GM21619 (cell line): ENCODE measurements at regions not wholly inside any gene's neighbourhood (a gene's known extent, or its start where the extent isn't known, plus 50 kb on each side); places are given as distances from the start of the nearest gene placed in this dataset.

Source experiments
- ATAC-seq: cut with Tn5 transposase; IDR thresholded peaks from one replicate; pipeline ENCODE4 v1.9.1; 2021; ENCODE audit not compliant: unreplicated experiment

- ATAC-seq: no peak
Observed at GRCh38 chr10:90440870-90441269, 417.0 kb downstream of the HTR7 start.

- ATAC-seq: no peak
Observed at GRCh38 chr10:90443342-90443741, 414.5 kb downstream of the HTR7 start.

- ATAC-seq: no peak
Observed at GRCh38 chr10:90447831-90448230, 410.0 kb downstream of the HTR7 start.

GRCh38 chr10:90450797-90451196 lies 407.0 kb downstream of the HTR7 start:
- ATAC-seq: no peak

GRCh38 chr10:90451283-90451682 lies 406.6 kb downstream of the HTR7 start:
- ATAC-seq: no peak

- no peak for ATAC-seq
Observed at GRCh38 chr10:90458054-90458453, 399.8 kb downstream of the HTR7 start.

GRCh38 chr10:90458571-90458970 lies 399.3 kb downstream of the HTR7 start:
- ATAC-seq: no peak

- ATAC-seq: no peak
Observed at GRCh38 chr10:90461437-90462155, 396.2 kb downstream of the HTR7 start.

- no peak for ATAC-seq
Observed at GRCh38 chr10:90462749-90463470, 394.9 kb downstream of the HTR7 start.

GRCh38 chr10:90464329-90464728 lies 393.5 kb downstream of the HTR7 start:
- no peak for ATAC-seq

GRCh38 chr10:90470966-90471365 lies 386.9 kb downstream of the HTR7 start:
- ATAC-seq: no peak

GRCh38 chr10:90480466-90480865 lies 377.4 kb downstream of the HTR7 start:
- ATAC-seq: no peak

GRCh38 chr10:90481326-90481923 lies 376.4 kb downstream of the HTR7 start:
- no peak for ATAC-seq

GRCh38 chr10:90484518-90484917 lies 373.3 kb downstream of the HTR7 start:
- ATAC-seq: no peak

GRCh38 chr10:90494183-90494582 lies 363.7 kb downstream of the HTR7 start:
- ATAC-seq: no peak

- ATAC-seq: no peak
Observed at GRCh38 chr10:90504172-90504571, 353.7 kb downstream of the HTR7 start.

- no peak for ATAC-seq
Observed at GRCh38 chr10:90526721-90527120, 331.1 kb downstream of the HTR7 start.

GRCh38 chr10:90530521-90530920 lies 327.3 kb downstream of the HTR7 start:
- no peak for ATAC-seq

- no peak for ATAC-seq
Observed at GRCh38 chr10:90557385-90557784, 300.5 kb downstream of the HTR7 start.

GRCh38 chr10:90560331-90560730 lies 297.5 kb downstream of the HTR7 start:
- no peak for ATAC-seq

GRCh38 chr10:90561666-90562065 lies 296.2 kb downstream of the HTR7 start:
- no peak for ATAC-seq
